ENCODE measurements at regions not wholly inside any gene's neighbourhood (a gene's known extent, or its start where the extent isn't known, plus 50 kb on each side); places are given as distances from the start of the nearest gene placed in this dataset.
"Not testable (repeated sequence)": the region's sequence is repeated elsewhere in the genome, so short reads cannot be mapped to it uniquely, and the experiment has no call there.

DNA sequence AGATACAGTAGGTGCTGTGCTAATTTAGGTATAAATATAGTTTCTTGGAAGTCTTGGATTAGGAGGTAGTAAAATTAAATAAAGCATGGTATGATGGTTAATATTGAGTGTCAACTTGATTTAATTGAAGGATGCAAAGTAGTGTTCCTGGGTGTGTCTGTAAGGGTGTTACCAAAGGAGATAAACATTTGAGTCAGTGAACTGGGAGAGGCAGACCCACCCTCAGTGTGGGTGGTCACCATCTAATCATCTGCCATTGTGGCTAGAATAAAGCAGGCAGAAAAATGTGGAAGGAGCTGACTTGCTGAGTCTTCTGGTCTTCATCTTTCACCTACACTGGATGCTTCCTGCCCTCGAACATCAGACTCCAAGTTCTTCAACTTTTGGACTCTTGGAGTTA, 153.7 kb upstream of the GK2 start:
- H3K27ac ChIP-seq, result no peak overlapping the region
- TF ChIP-seq CTCF (IDR thresholded peaks at IDR 0.05), result no peak

- H3K27ac ChIP-seq, result not testable (repeated sequence)
Observed at GRCh38 chr4:79559398-79559797, 151.4 kb upstream of the GK2 start.

GRCh38 chr4:79552311-79552710, 144.3 kb upstream of the GK2 start:
- no peak overlapping the region for H3K27ac ChIP-seq
- TF ChIP-seq ZFX (IDR thresholded peaks at IDR 0.05; ENCODE audit: borderline replicate concordance) (no peak), CTCF (IDR thresholded peaks at IDR 0.05) (no peak)

DNA sequence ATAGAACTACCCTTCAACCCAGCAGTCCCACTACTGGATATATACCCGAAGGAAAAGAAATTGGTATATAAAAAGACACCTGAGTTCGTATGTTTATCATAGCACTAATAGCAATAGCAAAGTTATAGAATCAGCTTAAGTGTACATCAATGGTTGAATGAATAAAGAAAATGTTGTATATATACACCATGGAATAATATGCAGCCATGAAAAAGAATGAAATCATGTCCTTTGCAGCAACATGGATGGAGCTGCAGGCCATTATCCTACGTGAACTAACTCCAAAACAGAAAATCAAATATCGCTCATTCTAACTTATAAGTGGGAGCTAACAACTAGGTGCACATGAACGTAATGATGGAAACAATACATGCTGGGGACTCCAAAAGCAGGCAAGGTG, 143.5 kb upstream of the GK2 start:
- TF ChIP-seq ZFX (IDR thresholded peaks at IDR 0.05; ENCODE audit: borderline replicate concordance) (no peak), CTCF (IDR thresholded peaks at IDR 0.05) (no peak)

DNA sequence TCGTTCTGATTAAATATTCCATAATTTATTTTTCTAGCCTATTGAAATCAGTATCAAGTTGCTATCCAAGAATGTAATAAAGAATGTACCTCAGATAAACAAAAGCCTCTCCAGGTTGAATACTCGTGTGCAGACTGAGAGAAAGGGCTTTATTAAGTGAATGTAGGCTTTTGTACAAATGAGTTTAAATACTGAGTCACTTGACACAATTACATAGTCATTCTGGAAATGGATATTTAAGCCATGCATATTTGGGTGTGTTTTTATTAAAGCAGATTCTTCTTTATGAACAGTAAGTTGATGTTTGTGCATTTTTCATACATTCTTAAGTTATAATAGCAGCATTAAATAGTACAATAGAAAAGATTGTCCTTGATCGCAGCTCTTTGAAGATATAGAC, 139.8 kb upstream of the GK2 start:
- TF ChIP-seq CTCF (IDR thresholded peaks at IDR 0.05), result no peak
- no peak for TF ChIP-seq ZFX (IDR thresholded peaks at IDR 0.05; ENCODE audit: borderline replicate concordance)
- H3K27ac ChIP-seq, result no peak overlapping the region

More for the DNA sequence above, 143.5 kb upstream of the GK2 start:
- H3K27ac ChIP-seq, result no peak overlapping the region

DNA sequence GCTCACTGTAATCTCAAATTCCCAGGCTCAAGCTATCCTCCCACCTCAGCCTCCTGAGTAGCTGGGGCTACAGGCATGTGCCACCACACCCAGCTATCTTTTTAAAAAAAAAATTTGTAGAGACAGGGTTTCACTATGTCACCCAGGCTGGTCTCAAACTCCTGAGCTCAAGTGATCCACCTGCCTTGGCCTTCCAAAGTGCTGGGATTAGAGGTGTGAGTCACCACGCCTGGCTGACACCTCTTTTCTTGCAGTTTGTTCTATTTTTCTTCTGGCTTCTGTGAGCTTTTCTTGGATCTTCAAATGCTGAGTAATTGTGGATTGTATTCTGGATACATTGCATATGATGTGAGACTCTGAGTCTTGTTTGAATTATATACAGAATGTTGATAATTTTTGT, 137.3 kb upstream of the GK2 start:
- not testable (repeated sequence) for H3K27ac ChIP-seq

DNA sequence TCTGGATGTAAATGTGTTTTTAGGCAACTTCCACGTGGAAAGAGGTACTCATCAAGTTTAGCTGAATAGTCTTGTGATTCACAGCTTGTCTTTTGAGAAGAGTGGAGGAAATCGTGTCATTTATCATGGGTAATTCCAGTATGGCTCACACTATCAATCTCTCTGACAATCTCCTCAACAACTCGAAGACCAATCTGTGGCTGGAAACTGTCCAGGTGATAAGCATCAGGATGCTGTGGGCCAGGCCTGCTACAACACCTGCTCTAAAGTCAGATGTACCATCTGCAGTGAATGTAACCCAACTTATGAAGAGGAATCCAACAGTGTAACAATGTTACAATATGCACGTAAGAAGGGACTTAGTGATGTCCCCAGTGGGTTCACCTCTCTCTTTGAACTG, 132.1 kb upstream of the GK2 start:
- TF ChIP-seq ZFX (IDR thresholded peaks at IDR 0.05; ENCODE audit: borderline replicate concordance) (no peak), CTCF (IDR thresholded peaks at IDR 0.05) (no peak)

GRCh38 chr4:79535516-79535915, 127.5 kb upstream of the GK2 start:
- H3K27ac ChIP-seq, result no peak overlapping the region
- TF ChIP-seq CTCF (IDR thresholded peaks at IDR 0.05) (no peak), ZFX (IDR thresholded peaks at IDR 0.05; ENCODE audit: borderline replicate concordance) (no peak)

More for the DNA sequence above, 132.1 kb upstream of the GK2 start:
- no peak overlapping the region for H3K27ac ChIP-seq
